HG02571 (cell line): ENCODE measurements at regions not wholly inside any gene's neighbourhood (a gene's known extent, or its start where the extent isn't known, plus 50 kb on each side); places are given as distances from the start of the nearest gene placed in this dataset.

Experiments used
- ATAC-seq: cut with Tn5 transposase; IDR thresholded peaks from one replicate; pipeline ENCODE4 v1.9.1; 2021; ENCODE audit warnings: mild to moderate bottlenecking, moderate library complexity; ENCODE audit not compliant: unreplicated experiment

DNA sequence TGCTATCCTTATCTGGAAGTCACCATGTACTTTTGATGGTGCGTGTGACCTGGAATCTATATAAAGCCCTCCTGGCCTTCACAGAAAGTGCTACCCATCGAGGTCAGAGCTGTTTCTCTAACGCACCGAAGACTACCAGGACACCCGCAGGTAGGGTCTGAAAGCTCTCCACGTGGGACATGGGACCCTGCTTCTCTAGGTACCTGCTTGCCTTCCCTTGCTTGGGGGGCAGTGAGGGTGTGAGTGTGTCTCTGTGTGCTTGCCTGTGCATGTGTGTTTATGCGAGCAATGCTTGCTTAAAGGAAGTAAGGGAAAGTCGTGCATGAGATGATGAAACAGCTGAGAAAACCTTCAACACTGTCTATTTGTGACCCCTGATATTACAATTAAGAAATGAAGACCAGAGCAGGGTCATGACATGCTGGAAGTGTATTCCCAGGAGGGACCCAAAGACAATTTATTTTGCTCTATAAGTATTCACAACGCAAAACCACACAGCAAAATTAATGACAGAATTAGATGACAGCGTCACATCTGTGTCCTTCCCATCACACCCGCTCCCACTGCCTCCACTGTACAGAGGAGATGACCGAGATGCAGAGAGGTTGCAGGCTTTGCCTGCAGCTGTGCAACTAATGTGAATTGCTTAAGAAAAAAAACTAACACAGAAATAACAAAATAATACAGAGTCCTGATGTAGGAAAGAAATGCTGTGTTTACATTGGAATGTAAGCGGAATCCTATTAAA is 76.4 kb upstream of the HELT start:
- no peak for ATAC-seq

GRCh38 chr4:184942444-184943425 is 75.6 kb upstream of the HELT start:
- no peak for ATAC-seq

GRCh38 chr4:184949020-184949419 is 69.3 kb upstream of the HELT start:
- no peak for ATAC-seq

- ATAC-seq: no peak
These were observed 68.0 kb upstream of the HELT start for GRCh38 chr4:184950117-184950830.

- ATAC-seq: no peak
These were observed 67.4 kb upstream of the HELT start for GRCh38 chr4:184950926-184951325.

- no peak for ATAC-seq
These were observed 66.6 kb upstream of the HELT start for GRCh38 chr4:184951668-184952160.

DNA sequence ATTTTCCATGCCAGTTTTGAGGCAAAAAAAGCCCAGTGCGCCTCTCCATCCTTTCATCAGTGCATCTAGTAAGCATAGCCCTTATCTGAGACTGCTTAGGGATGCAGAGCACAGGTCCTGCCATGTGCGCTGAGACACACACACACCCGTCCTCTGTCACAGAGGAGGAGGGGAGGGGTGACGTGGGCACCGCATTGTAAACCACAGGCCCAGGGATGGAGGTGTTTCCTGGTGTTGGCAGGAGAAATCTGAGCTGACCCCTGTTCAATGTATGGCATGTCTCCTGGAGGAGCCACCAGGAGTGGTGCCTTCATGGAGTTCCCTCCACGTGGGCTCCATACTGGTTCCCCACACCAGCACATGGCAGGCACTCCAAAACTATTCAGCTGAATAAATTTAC is 65.8 kb upstream of the HELT start:
- ATAC-seq: no peak

DNA sequence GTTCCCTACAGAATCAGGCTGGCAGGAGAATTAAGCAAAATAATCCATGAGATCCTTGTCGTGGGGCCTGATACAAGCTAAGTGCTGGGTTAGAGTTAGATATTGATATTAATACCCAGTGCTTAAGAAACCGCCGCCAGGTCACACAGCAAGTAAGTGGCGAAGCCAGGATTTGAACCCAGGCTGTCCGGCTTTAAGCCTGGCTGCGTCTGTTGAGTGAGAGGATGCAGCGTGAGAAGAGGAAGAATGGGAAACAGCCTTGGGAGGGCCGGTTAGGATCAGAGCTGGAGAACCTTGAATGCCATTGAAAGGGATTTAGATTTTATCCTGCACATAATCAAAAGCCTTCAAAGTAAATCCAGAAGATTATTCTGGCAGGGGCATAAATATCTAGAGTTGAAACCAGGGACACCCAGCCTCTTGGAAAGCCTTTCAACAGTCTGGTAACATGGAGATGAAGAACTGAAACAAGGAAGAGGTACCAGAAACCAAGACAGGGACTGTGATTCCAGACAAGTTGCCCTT is 64.8 kb upstream of the HELT start:
- no peak for ATAC-seq

DNA sequence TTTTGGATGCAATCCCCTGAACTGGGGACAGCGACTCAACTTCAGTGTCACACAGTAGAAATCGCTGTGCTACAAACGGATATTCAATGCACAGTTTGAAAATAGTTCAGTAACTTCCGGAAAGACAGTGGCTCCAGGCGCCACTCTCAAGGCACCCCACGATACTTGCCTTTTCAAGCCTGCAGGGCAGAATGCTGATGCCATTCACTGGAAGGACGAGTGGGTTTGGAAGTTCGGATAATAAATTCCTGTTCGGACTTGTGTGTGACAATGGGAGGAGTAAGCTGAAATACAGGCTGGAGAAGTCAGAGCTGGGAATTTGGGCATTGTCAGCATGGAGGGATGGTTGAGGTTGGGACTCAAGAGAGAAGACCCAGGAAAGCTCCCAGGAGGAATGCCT is 64.3 kb upstream of the HELT start:
- ATAC-seq: no peak

DNA sequence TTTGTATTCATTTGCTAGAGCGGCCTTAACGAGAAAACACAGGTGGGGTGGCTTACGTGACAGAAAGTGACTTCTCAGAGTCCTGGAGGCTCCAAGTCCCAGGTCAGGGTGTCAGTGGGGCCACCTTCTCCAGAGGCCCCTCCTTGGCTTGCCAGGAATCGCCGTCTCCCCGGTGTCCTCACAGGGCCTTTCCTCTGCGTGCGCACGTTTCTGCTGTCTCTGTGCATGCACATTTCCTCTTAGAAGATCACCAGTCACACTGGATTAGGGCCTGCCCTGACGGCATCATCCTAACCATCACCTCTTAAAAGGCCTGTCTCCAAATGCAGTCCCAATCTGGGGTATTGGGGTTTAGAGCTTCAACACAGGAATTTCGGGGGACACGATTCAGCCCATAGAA is 63.8 kb upstream of the HELT start:
- ATAC-seq: no peak

GRCh38 chr4:184955116-184955515 is 63.2 kb upstream of the HELT start:
- no peak for ATAC-seq

GRCh38 chr4:184955636-184956035 is 62.7 kb upstream of the HELT start:
- ATAC-seq: no peak

GRCh38 chr4:184957446-184958115 is 60.7 kb upstream of the HELT start:
- ATAC-seq: no peak

DNA sequence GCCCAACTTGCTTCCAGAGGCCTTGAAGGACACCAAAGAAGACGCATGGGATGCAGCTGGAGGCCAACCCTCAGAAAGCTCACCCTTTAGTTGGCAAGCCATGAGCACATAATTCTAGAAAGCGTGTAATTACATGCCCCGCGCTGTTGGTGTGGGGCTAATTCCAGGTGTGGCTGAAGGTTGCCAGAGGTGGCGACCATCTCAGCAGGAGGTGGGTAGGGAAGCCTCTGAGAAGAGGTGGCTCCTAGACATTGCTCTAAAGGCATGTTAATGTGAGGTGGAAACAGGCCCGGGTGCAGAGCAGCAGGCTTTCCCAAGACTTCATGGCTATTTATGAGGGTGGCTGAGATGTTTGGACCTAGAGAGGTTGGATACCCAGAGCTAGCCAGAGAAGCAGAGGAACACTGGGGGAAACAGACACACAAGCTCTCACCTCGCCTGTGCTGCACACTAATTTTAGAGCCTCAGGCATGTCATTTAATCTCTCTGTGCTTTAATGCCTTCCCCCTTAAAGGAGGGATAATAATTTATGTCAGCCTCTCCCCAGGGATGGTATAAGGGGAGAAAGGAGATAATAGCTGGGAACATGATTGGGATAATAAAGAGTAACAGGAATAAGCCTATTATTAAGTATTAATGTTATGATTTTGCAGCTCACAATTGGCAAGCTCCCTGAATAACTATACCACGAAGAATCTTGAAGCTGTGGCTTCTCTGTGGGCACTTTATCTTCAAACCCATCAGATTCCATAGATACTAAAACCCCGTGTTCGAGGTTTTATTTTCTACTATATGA is 60.0 kb upstream of the HELT start:
- ATAC-seq: no peak

DNA sequence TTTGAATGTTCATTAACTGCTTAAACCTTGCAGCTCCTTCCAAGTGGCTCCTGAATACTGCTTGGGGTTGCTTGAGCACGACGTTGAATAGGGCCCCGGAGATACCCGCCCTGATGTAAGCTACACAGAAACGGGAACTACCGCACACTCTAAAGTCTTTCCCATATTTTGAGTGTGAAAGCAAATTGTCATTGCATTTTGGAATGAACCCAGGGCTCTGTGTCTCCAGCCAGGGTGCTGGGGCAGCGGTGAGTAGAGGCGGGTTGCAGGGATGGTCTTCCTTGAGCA is 59.4 kb upstream of the HELT start:
- no peak for ATAC-seq

- ATAC-seq: no peak
These were observed 59.0 kb upstream of the HELT start for GRCh38 chr4:184959309-184959708.

DNA sequence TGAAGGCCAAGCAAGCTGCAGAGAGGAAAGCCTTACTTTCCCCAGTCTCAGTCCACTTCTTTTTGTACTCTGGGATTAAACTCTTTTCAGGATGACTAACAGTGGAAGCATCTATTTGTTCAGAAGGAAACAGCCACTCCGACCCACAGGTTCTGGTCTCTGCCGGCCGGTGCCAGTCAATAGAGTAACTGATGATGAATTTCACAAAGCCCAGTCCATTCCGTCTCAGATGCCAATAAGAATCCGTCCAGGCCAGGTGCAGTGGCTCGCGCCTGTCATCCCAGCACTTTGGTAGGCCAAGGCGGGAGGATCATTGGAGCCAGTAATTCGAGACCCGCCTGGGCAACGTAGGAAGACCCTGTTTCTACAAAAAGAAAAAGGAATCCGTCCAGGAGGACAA is 58.5 kb upstream of the HELT start:
- ATAC-seq: no peak

- ATAC-seq: no peak
These were observed 57.8 kb upstream of the HELT start for GRCh38 chr4:184960505-184960971.

GRCh38 chr4:184961660-184962059 is 56.6 kb upstream of the HELT start:
- ATAC-seq: no peak
